ENCODE measurements at regions not wholly inside any gene's neighbourhood (a gene's known extent, or its start where the extent isn't known, plus 50 kb on each side); places are given as distances from the start of the nearest gene placed in this dataset.

- TF ChIP-seq CTCF (IDR thresholded peaks at IDR 0.05; ENCODE audit: low read depth, low read length) = no peak
- no peak overlapping the region for H3K4me3 ChIP-seq (replicated peaks in 1 of 2; ENCODE audit: low read depth in 2 of 2, low read length in 2 of 2)
- DNase-seq (ENCODE audit: low read depth in 2 of 2) = no peak
Measured at GRCh38 chr15:100785181-100786138, 94.2 kb upstream of the ALDH1A3 start.

GRCh38 chr15:100786139-100786531, 93.5 kb upstream of the ALDH1A3 start:
- no peak for DNase-seq (ENCODE audit: low read depth in 2 of 2)
- no peak overlapping the region for H3K4me3 ChIP-seq (replicated peaks in 1 of 2; ENCODE audit: low read depth in 2 of 2, low read length in 2 of 2)
- no peak for TF ChIP-seq CTCF (IDR thresholded peaks at IDR 0.05; ENCODE audit: low read depth, low read length)

- H3K4me3 ChIP-seq (replicated peaks in 1 of 2; ENCODE audit: low read depth in 2 of 2, low read length in 2 of 2) = no peak overlapping the region
- no peak for TF ChIP-seq CTCF (IDR thresholded peaks at IDR 0.05; ENCODE audit: low read depth, low read length)
- no peak for DNase-seq (ENCODE audit: low read depth in 2 of 2)
Measured at GRCh38 chr15:100786901-100787566, 92.6 kb upstream of the ALDH1A3 start.

GRCh38 chr15:100787567-100788417, 91.8 kb upstream of the ALDH1A3 start:
- no peak for TF ChIP-seq CTCF (IDR thresholded peaks at IDR 0.05; ENCODE audit: low read depth, low read length)
- H3K4me3 ChIP-seq (replicated peaks in 1 of 2; ENCODE audit: low read depth in 2 of 2, low read length in 2 of 2) = no peak overlapping the region
- no peak for DNase-seq (ENCODE audit: low read depth in 2 of 2)

- H3K4me3 ChIP-seq (replicated peaks in 1 of 2; ENCODE audit: low read depth in 2 of 2, low read length in 2 of 2) = no peak overlapping the region
- TF ChIP-seq CTCF (IDR thresholded peaks at IDR 0.05; ENCODE audit: low read depth, low read length) = no peak
- DNase-seq (ENCODE audit: low read depth in 2 of 2) = no peak
Measured at GRCh38 chr15:100788418-100789105, 91.1 kb upstream of the ALDH1A3 start.

- no peak for TF ChIP-seq CTCF (IDR thresholded peaks at IDR 0.05; ENCODE audit: low read depth, low read length)
- DNase-seq (ENCODE audit: low read depth in 2 of 2) = no peak
Measured at GRCh38 chr15:100790786-100791265, 88.8 kb upstream of the ALDH1A3 start.

More at GRCh38 chr15:100790786-100791265, 88.8 kb upstream of the ALDH1A3 start:
- H3K4me3 ChIP-seq (replicated peaks in 1 of 2; ENCODE audit: low read depth in 2 of 2, low read length in 2 of 2) = no peak overlapping the region
